ENCODE measurements at regions not wholly inside any gene's neighbourhood (a gene's known extent, or its start where the extent isn't known, plus 50 kb on each side); places are given as distances from the start of the nearest gene placed in this dataset.

GRCh38 chr22:34010259-34010658 is 90.0 kb upstream of the LARGE1 start:
- no peak for DNase-seq (ENCODE audit: low read depth)
- TF ChIP-seq CTCF (IDR thresholded peaks at IDR 0.05; ENCODE audit: low read length, missing control alignments), result no peak
- H3K4me3 ChIP-seq (replicated peaks; ENCODE audit: low read depth, low read length), result no peak overlapping the region

- TF ChIP-seq CTCF (IDR thresholded peaks at IDR 0.05; ENCODE audit: low read length, missing control alignments), result no peak
- no peak overlapping the region for H3K4me3 ChIP-seq (replicated peaks; ENCODE audit: low read depth, low read length)
- DNase-seq (ENCODE audit: low read depth), result no peak
These were observed 95.4 kb upstream of the LARGE1 start for GRCh38 chr22:34015642-34016041.

- TF ChIP-seq CTCF (IDR thresholded peaks at IDR 0.05; ENCODE audit: low read length, missing control alignments), result no peak
- DNase-seq (ENCODE audit: low read depth), result no peak
- no peak overlapping the region for H3K4me3 ChIP-seq (replicated peaks; ENCODE audit: low read depth, low read length)
These were observed 96.9 kb upstream of the LARGE1 start for GRCh38 chr22:34017205-34017604.

- TF ChIP-seq CTCF (IDR thresholded peaks at IDR 0.05; ENCODE audit: low read length, missing control alignments), result no peak
- no peak overlapping the region for H3K4me3 ChIP-seq (replicated peaks; ENCODE audit: low read depth, low read length)
- DNase-seq (ENCODE audit: low read depth), result no peak
These were observed 99.0 kb upstream of the LARGE1 start for GRCh38 chr22:34019190-34019845.

GRCh38 chr22:34035209-34035608 is 114.9 kb upstream of the LARGE1 start:
- no peak for TF ChIP-seq CTCF (IDR thresholded peaks at IDR 0.05; ENCODE audit: low read length, missing control alignments)
- no peak overlapping the region for H3K4me3 ChIP-seq (replicated peaks; ENCODE audit: low read depth, low read length)
- no peak for DNase-seq (ENCODE audit: low read depth)

GRCh38 chr22:34036931-34037330 is 116.7 kb upstream of the LARGE1 start:
- no peak for DNase-seq (ENCODE audit: low read depth)
- no peak overlapping the region for H3K4me3 ChIP-seq (replicated peaks; ENCODE audit: low read depth, low read length)
- TF ChIP-seq CTCF (IDR thresholded peaks at IDR 0.05; ENCODE audit: low read length, missing control alignments), result no peak
